Prostate gland (tissue), 2 donors: ENCODE measurements at regions not wholly inside any gene's neighbourhood (a gene's known extent, or its start where the extent isn't known, plus 50 kb on each side); places are given as distances from the start of the nearest gene placed in this dataset.

ENCODE experiments used
- DNase-seq: peaks from one replicate; pipeline ENCODE4 v3.0.0-alpha.2; 2019; ENCODE audit warnings: low spot score
- H3K27ac ChIP-seq, 2 donors: fragments of 200-600 bp; sonication (generic); 2 replicates each; pipeline ENCODE4 v1.5.1; 2017 to 2019
- H3K27me3 ChIP-seq: fragments of 200-600 bp; sonication (generic); replicated peaks from 2 replicates; pipeline ENCODE4 v1.5.1; 2019; ENCODE audit not compliant: insufficient read depth
- H3K36me3 ChIP-seq, 2 donors: fragments of 200-600 bp; sonication (generic); 1 replicate in 1 of 2; 2 replicates in 1 of 2; pipeline versions ENCODE4 v1.5.1 to v1.8.1; 2017 to 2019
- H3K4me1 ChIP-seq: fragments of 200-600 bp; sonication (generic); replicated peaks from 2 replicates; pipeline ENCODE4 v1.5.1; 2019
- H3K4me3 ChIP-seq, 2 donors: fragments of 200-600 bp; sonication (generic); 2 replicates each; pipeline ENCODE4 v1.5.1; 2017 to 2019
- H3K9me3 ChIP-seq: fragments of 200-600 bp; sonication (generic); 2 replicates; pipeline ENCODE4 v1.5.1; 2017
- POLR2A ChIP-seq: fragments of 450-650 bp; IDR thresholded peaks from one replicate; pipeline ENCODE4 v1.6.1; 2016; ENCODE audit warnings: antibody characterized with exemption, mild to moderate bottlenecking
- POLR2AphosphoS5 ChIP-seq: sonication (generic); formaldehyde crosslinking; IDR thresholded peaks from one replicate; pipeline ENCODE4 v1.6.1; 2017; ENCODE audit warnings: antibody characterized with exemption
- WGBS: methylation state at CpG from one replicate; pipeline ENCODE4 v1.1.5; 2018; 5-methylcytosine and 5-hydroxymethylcytosine counted together
- intact Hi-C: fragments of 100-400 bp; cut with DNase I; formaldehyde crosslinking; loops from one replicate; pipeline ENCODE4 v1.14.2; 2022
- TF ChIP-seq, protein P1 (sequence below), 4 experiments: fragments of 200-600 bp in 2 of 4; fragments of 450-650 bp in 2 of 4; sonication (generic) in 2 of 4; IDR thresholded peaks; 1 replicate in 3 of 4; 2 replicates in 1 of 4; pipeline ENCODE4 v1.5.1; 2016 to 2019; ENCODE audit warnings: antibody characterized with exemption in 4 of 4, mild to moderate bottlenecking in 2 of 4, moderate library complexity in 2 of 4

DNA sequence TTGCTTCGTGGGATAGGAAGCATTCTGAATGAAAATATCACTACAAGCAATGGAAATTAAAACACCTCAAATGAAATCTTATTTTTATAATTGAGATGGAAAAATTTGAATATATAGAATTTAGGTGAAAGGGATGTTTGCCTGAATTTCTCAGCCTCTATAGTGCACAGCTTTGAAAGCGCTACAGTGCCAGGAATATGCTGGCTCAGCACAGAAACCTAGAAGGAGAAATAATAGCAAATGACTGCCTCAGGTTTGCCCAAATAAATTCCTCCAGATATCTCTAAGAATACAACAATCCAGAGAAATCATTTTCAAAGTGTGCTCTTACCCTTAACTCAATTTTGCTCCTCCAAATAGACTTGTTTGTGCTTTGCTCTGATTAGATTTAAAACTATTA lies 141.1 kb upstream of the ZNF385D start:
- Histone ChIP-seq H3K36me3 (no peaks in the 10 kb centered on the region), H3K4me1 (no peaks in the 10 kb centered on the region), H3K27ac (no peak overlapping the region), H3K4me3 (no peak overlapping the region), H3K9me3 (no peaks in the 10 kb centered on the region), H3K27me3 (no peaks in the 10 kb centered on the region)
- 96% methylated on average over 2 of the region's 2 CpGs for WGBS
- DNase-seq: no peak
- intact Hi-C loops: loop anchor here (5.0 to 10.0 kb wide), 4 partner anchors 140 to 1547 kb away; partner anchors contain the start of gene ZNF385D
- no peak for TF ChIP-seq POLR2AphosphoS5
- no peak for TF ChIP-seq POLR2A
- TF ChIP-seq, protein P1, sequence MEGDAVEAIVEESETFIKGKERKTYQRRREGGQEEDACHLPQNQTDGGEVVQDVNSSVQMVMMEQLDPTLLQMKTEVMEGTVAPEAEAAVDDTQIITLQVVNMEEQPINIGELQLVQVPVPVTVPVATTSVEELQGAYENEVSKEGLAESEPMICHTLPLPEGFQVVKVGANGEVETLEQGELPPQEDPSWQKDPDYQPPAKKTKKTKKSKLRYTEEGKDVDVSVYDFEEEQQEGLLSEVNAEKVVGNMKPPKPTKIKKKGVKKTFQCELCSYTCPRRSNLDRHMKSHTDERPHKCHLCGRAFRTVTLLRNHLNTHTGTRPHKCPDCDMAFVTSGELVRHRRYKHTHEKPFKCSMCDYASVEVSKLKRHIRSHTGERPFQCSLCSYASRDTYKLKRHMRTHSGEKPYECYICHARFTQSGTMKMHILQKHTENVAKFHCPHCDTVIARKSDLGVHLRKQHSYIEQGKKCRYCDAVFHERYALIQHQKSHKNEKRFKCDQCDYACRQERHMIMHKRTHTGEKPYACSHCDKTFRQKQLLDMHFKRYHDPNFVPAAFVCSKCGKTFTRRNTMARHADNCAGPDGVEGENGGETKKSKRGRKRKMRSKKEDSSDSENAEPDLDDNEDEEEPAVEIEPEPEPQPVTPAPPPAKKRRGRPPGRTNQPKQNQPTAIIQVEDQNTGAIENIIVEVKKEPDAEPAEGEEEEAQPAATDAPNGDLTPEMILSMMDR (IDR thresholded peaks at IDR 0.05): no peak

DNA sequence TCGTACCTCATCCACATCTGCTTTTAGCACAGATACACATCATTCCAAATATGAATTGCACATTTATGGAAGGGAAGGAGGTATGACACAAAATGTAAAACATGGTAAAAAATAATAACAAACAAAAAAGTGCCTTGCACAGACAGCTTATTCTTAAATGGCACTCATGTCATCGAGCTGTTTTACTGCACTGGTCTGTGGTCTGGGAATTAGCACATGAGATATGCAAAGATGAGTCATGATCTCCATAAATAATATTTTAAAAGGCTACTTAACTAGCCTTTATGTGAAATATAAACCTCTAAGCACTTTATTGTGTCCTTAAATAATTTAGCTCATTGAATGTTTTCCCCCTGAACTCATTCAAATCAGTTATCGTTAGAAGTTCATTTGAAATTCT lies 142.2 kb upstream of the ZNF385D start:
- H3K27ac ChIP-seq: no peak overlapping the region
- no peaks in the 10 kb centered on the region for H3K9me3 ChIP-seq
- whole genome bisulfite sequencing: 37% methylated on average over 3 of the region's 3 CpGs
- no peak for DNase-seq
- H3K27me3 ChIP-seq: no peaks in the 10 kb centered on the region
- H3K36me3 ChIP-seq: no peaks in the 10 kb centered on the region
- TF ChIP-seq, protein P1 (IDR thresholded peaks at IDR 0.05): no peak
- TF ChIP-seq POLR2AphosphoS5 (no peak), POLR2A (no peak)
- no peak overlapping the region for H3K4me3 ChIP-seq
- no peaks in the 10 kb centered on the region for H3K4me1 ChIP-seq
- intact Hi-C loops: loop anchor here (5.0 to 10.0 kb wide), 4 partner anchors 141 to 1548 kb away; partner anchors contain the start of gene ZNF385D

DNA sequence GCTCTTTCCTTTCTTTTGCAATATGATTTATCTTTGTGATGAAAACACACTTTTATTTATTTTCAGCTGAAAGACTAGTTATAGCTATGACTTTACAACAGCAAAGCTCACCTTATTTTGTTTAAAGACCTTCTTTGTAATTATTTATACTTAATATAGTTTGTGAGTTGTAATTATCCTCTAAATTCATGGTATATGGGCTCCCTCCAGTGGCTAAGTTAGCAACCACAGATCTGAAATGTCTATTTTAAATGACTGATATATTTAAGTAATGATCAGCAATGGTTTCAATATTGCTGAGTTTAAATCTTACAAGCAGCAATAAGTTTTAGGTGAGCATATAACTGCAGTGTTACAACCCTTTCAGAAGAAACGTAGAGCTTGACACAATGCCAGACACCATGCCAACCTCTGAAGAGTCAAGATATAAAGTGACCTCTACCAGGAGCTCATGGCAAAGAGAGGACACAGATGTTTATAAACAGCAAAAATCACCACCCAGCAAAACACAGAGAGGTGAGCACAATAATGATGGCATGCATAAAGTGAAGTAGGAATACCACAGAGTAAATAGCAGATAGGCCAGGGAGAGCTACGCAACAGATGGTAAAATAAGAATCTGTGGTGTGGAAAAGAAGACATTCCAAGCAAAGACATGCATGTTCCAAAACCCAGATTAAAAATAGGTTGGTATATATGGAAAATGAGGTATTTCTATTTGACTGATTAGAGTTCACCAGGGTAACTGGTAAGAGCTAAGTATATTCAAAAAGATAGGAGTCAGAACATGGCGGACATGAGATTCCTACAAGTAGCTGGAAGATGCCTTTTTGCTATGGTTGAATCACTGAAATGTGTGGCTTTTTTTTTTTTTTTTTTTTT lies 143.7 kb upstream of the ZNF385D start:
- Histone ChIP-seq H3K9me3 (no peaks in the 10 kb centered on the region), H3K4me1 (no peaks in the 10 kb centered on the region), H3K36me3 (no peaks in the 10 kb centered on the region), H3K4me3 (no peak overlapping the region), H3K27me3 (no peaks in the 10 kb centered on the region), H3K27ac (no peak overlapping the region)
- no peak for TF ChIP-seq POLR2A
- no peak for TF ChIP-seq POLR2AphosphoS5
- TF ChIP-seq, protein P1 (IDR thresholded peaks at IDR 0.05): peak in 3 of 4 experiments; percentile 53 to 69 (median 57)
- intact Hi-C loops: loop anchor here (5.0 to 10.0 kb wide), 4 partner anchors 142 to 1550 kb away; partner anchors contain the start of gene ZNF385D
- DNase-seq: no peak
- WGBS: 72% methylated on average over 3 of the region's 3 CpGs

DNA sequence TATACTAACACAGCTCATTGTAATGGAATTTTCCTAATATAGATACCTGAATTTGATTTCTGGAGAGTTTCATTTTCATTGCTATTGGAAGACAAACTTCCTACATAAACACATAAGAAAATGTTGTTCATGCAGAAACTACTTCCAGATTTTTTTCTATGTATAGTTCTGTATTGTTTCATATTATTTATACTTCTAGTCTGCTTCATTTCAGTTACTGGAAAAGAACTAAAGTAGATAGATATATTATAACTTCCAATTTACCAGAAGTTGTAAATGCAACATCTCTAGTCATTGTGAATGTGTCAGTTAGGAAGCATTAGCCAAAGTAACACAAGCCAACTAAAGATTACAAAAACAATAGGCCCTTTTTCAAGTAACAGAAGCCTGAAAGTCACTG lies 147.3 kb upstream of the ZNF385D start:
- TF ChIP-seq POLR2AphosphoS5: no peak
- TF ChIP-seq POLR2A: no peak
- TF ChIP-seq, protein P1 (IDR thresholded peaks at IDR 0.05): no peak
- Histone ChIP-seq H3K27ac (no peak overlapping the region), H3K4me1 (no peaks in the 10 kb centered on the region), H3K27me3 (no peaks in the 10 kb centered on the region), H3K4me3 (no peak overlapping the region), H3K9me3 (no peaks in the 10 kb centered on the region), H3K36me3 (no peaks in the 10 kb centered on the region)
- DNase-seq: no peak
- intact Hi-C loops: loop anchor here (10.0 kb wide), 2 partner anchors 414 to 1554 kb away; no protein-coding TSS in a partner anchor
